GM23338 (cell line): ENCODE measurements at regions not wholly inside any gene's neighbourhood (a gene's known extent, or its start where the extent isn't known, plus 50 kb on each side); places are given as distances from the start of the nearest gene placed in this dataset.

ENCODE experiments used
- ATAC-seq: fragments of 200-7000 bp; cut with Tn5 transposase; 3 replicates; pipeline ENCODE4 v1.9.1; 2020
- DNase-seq: peaks from one replicate; pipeline ENCODE4 v3.0.0-alpha.2; 2015; ENCODE audit warnings: low spot score
- H2AFZ ChIP-seq: fragments of 200-600 bp; sonication (generic); 2 replicates; pipeline ENCODE4 v1.8.0; 2016; ENCODE audit warnings: antibody characterized with exemption, mild to moderate bottlenecking, moderate library complexity
- H3F3A ChIP-seq: fragments of 200-600 bp; sonication (generic); replicated peaks from 2 replicates; pipeline ENCODE4 v1.8.0; 2017; ENCODE audit warnings: antibody characterized with exemption, mixed run types, low read depth
- H3K27ac ChIP-seq: fragments of 200-600 bp; sonication (generic); 2 replicates; pipeline ENCODE4 v1.6.1; 2016; ENCODE audit warnings: low read depth
- H3K27me3 ChIP-seq: fragments of 200-600 bp; sonication (generic); 2 replicates; pipeline ENCODE4 v1.8.0; 2016; ENCODE audit warnings: mild to moderate bottlenecking, mixed run types, moderate library complexity; ENCODE audit not compliant: insufficient read depth
- H3K36me3 ChIP-seq: fragments of 200-600 bp; sonication (generic); 2 replicates; pipeline ENCODE4 v1.8.0; 2016; ENCODE audit warnings: mild to moderate bottlenecking; ENCODE audit not compliant: insufficient read depth
- H3K4me1 ChIP-seq: fragments of 200-600 bp; sonication (generic); 2 replicates; pipeline ENCODE4 v1.8.0; 2016; ENCODE audit warnings: mild to moderate bottlenecking, moderate library complexity; ENCODE audit not compliant: insufficient read depth
- H3K4me2 ChIP-seq: fragments of 200-600 bp; sonication (generic); 2 replicates; pipeline ENCODE4 v1.7.1; 2017; ENCODE audit warnings: mixed run types
- H3K4me3 ChIP-seq: fragments of 200-600 bp; sonication (generic); 2 replicates; pipeline ENCODE4 v1.6.1; 2016; ENCODE audit warnings: mixed run types
- H3K79me2 ChIP-seq: fragments of 200-600 bp; sonication (generic); replicated peaks from 2 replicates; pipeline ENCODE4 v1.8.0; 2017; ENCODE audit warnings: mild to moderate bottlenecking; ENCODE audit not compliant: insufficient read depth
- H3K9me2 ChIP-seq: fragments of 200-600 bp; sonication (generic); 2 replicates; pipeline ENCODE4 v1.8.0; 2017; ENCODE audit not compliant: insufficient read depth
- H4K20me1 ChIP-seq: fragments of 200-600 bp; sonication (generic); replicated peaks from 2 replicates; pipeline ENCODE4 v1.8.0; 2017; ENCODE audit warnings: mild to moderate bottlenecking; ENCODE audit not compliant: insufficient read depth
- H3K27ac Mint-ChIP-seq: 2 replicates; pipeline ENCODE4 v1.8.0; 2020; ENCODE audit warnings: inconsistent platforms, mild to moderate bottlenecking, moderate library complexity, mixed read lengths
- H3K27me3 Mint-ChIP-seq: 3 replicates; pipeline ENCODE4 v1.8.0; 2022; ENCODE audit warnings: low read depth, mild to moderate bottlenecking, moderate library complexity, mixed read lengths, inconsistent platforms; ENCODE audit not compliant: insufficient read depth, poor library complexity
- H3K36me3 Mint-ChIP-seq: 3 replicates; pipeline ENCODE4 v1.8.0; 2021; ENCODE audit warnings: low read depth, mild to moderate bottlenecking, inconsistent platforms, moderate library complexity, mixed read lengths
- H3K4me1 Mint-ChIP-seq: 3 replicates; pipeline ENCODE4 v1.8.0; 2020; ENCODE audit warnings: mild to moderate bottlenecking, inconsistent platforms, mixed read lengths
- H3K4me3 Mint-ChIP-seq: 3 replicates; pipeline ENCODE4 v1.8.0; 2021; ENCODE audit warnings: moderate library complexity, mild to moderate bottlenecking, inconsistent platforms, mixed read lengths
- H3K9me3 Mint-ChIP-seq: 3 replicates; pipeline ENCODE4 v1.8.0; 2020; ENCODE audit warnings: moderate library complexity, mild to moderate bottlenecking, inconsistent platforms, mixed read lengths
- CREB1 ChIP-seq: fragments of 250-450 bp; sonication (Bioruptor Pico); IDR thresholded peaks from 2 replicates; pipeline ENCODE4 v1.5.0; 2020; ENCODE audit warnings: low read depth, mild to moderate bottlenecking, moderate library complexity
- CTCF ChIP-seq, 2 experiments: fragments of 200-600 bp in 1 of 2; sonication (generic) in 1 of 2; conservative IDR thresholded peaks; 2 replicates each; pipeline versions ENCODE4 v1.5.1 to v1.6.1; 2016 to 2017; ENCODE audit warnings: antibody characterized with exemption in 2 of 2, low read depth in 2 of 2, mild to moderate bottlenecking in 2 of 2, moderate library complexity in 1 of 2
- EZH2 ChIP-seq: fragments of 200-600 bp; sonication (generic); IDR thresholded peaks from one replicate; pipeline ENCODE4 v1.8.0; 2017; ENCODE audit warnings: antibody characterized with exemption, mild to moderate bottlenecking, low read depth; ENCODE audit not compliant: unreplicated experiment
- EZH2phosphoT487 ChIP-seq: fragments of 200-600 bp; sonication (generic); IDR thresholded peaks from one replicate; pipeline ENCODE4 v1.8.1; 2018; ENCODE audit warnings: antibody characterized with exemption; ENCODE audit not compliant: unreplicated experiment
- JUNB ChIP-seq: IDR thresholded peaks from one replicate; pipeline ENCODE4 v1.6.1; 2016; ENCODE audit warnings: antibody characterized with exemption; ENCODE audit not compliant: unreplicated experiment
- POLR2AphosphoS5 ChIP-seq: IDR thresholded peaks from 2 replicates; pipeline ENCODE4 v1.6.1; 2016; ENCODE audit warnings: antibody characterized with exemption, low read depth
- REST ChIP-seq: IDR thresholded peaks from one replicate; pipeline ENCODE4 v1.6.1; 2018; ENCODE audit warnings: antibody characterized with exemption; ENCODE audit not compliant: unreplicated experiment
- STAT1 ChIP-seq: IDR thresholded peaks from one replicate; pipeline ENCODE4 v1.6.1; 2016; ENCODE audit warnings: antibody characterized with exemption; ENCODE audit not compliant: unreplicated experiment
- ZNF114 ChIP-seq: fragments of 250-450 bp; sonication (Bioruptor Pico); IDR thresholded peaks from 2 replicates; pipeline ENCODE4 v1.5.0; 2020; ENCODE audit warnings: mild to moderate bottlenecking, moderate library complexity
- ZNF331 ChIP-seq: fragments of 250-450 bp; sonication (Bioruptor Pico); IDR thresholded peaks from 2 replicates; pipeline ENCODE4 v1.5.0; 2020; ENCODE audit warnings: low read depth, mild to moderate bottlenecking, moderate library complexity
- TF ChIP-seq, protein P1 (sequence below): fragments of 250-450 bp; sonication (Bioruptor Pico); IDR thresholded peaks from 2 replicates; pipeline ENCODE4 v1.5.0; 2020; ENCODE audit warnings: mild to moderate bottlenecking, moderate library complexity

- TF ChIP-seq, protein P1, sequence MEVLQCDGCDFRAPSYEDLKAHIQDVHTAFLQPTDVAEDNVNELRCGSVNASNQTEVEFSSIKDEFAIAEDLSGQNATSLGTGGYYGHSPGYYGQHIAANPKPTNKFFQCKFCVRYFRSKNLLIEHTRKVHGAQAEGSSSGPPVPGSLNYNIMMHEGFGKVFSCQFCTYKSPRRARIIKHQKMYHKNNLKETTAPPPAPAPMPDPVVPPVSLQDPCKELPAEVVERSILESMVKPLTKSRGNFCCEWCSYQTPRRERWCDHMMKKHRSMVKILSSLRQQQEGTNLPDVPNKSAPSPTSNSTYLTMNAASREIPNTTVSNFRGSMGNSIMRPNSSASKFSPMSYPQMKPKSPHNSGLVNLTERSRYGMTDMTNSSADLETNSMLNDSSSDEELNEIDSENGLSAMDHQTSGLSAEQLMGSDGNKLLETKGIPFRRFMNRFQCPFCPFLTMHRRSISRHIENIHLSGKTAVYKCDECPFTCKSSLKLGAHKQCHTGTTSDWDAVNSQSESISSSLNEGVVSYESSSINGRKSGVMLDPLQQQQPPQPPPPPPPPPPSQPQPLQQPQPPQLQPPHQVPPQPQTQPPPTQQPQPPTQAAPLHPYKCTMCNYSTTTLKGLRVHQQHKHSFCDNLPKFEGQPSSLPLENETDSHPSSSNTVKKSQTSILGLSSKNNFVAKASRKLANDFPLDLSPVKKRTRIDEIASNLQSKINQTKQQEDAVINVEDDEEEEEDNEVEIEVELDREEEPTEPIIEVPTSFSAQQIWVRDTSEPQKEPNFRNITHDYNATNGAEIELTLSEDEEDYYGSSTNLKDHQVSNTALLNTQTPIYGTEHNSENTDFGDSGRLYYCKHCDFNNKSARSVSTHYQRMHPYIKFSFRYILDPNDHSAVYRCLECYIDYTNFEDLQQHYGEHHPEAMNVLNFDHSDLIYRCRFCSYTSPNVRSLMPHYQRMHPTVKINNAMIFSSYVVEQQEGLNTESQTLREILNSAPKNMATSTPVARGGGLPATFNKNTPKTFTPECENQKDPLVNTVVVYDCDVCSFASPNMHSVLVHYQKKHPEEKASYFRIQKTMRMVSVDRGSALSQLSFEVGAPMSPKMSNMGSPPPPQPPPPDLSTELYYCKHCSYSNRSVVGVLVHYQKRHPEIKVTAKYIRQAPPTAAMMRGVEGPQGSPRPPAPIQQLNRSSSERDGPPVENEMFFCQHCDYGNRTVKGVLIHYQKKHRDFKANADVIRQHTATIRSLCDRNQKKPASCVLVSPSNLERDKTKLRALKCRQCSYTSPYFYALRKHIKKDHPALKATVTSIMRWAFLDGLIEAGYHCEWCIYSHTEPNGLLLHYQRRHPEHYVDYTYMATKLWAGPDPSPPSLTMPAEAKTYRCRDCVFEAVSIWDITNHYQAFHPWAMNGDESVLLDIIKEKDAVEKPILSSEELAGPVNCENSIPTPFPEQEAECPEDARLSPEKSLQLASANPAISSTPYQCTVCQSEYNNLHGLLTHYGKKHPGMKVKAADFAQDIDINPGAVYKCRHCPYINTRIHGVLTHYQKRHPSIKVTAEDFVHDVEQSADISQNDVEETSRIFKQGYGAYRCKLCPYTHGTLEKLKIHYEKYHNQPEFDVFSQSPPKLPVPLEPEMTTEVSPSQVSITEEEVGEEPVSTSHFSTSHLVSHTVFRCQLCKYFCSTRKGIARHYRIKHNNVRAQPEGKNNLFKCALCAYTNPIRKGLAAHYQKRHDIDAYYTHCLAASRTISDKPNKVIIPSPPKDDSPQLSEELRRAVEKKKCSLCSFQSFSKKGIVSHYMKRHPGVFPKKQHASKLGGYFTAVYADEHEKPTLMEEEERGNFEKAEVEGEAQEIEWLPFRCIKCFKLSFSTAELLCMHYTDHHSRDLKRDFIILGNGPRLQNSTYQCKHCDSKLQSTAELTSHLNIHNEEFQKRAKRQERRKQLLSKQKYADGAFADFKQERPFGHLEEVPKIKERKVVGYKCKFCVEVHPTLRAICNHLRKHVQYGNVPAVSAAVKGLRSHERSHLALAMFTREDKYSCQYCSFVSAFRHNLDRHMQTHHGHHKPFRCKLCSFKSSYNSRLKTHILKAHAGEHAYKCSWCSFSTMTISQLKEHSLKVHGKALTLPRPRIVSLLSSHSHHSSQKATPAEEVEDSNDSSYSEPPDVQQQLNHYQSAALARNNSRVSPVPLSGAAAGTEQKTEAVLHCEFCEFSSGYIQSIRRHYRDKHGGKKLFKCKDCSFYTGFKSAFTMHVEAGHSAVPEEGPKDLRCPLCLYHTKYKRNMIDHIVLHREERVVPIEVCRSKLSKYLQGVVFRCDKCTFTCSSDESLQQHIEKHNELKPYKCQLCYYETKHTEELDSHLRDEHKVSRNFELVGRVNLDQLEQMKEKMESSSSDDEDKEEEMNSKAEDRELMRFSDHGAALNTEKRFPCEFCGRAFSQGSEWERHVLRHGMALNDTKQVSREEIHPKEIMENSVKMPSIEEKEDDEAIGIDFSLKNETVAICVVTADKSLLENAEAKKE: no peak
- TF ChIP-seq EZH2phosphoT487: no peak
- TF ChIP-seq EZH2: no peak
- TF ChIP-seq JUNB: no peak
- no peak for TF ChIP-seq STAT1
Measured at GRCh38 chr7:93765475-93765874, 125.1 kb downstream of the TFPI2 start (continued).

- H2AFZ ChIP-seq: no peak overlapping the region
- ATAC-seq (no peak), DNase-seq (no peak)
- H3K4me3 ChIP-seq: no peak overlapping the region
- H3K4me2 ChIP-seq: no peak overlapping the region
- no peaks in the 10 kb centered on the region for H3K27me3 ChIP-seq
- no peaks in the 10 kb centered on the region for H3F3A ChIP-seq
- H3K79me2 ChIP-seq: no peaks in the 10 kb centered on the region
- Mint-ChIP-seq H3K4me1 (peaks cover 11% of the 10 kb centered on the region), H3K27me3 (no peaks in the 10 kb centered on the region), H3K9me3 (no peaks in the 10 kb centered on the region), H3K27ac (no peak overlapping the region), H3K4me3 (no peak overlapping the region), H3K36me3 (no peaks in the 10 kb centered on the region)
- H3K4me1 ChIP-seq: peaks cover 13% of the 10 kb centered on the region
- no peak overlapping the region for H3K27ac ChIP-seq
- no peaks in the 10 kb centered on the region for H4K20me1 ChIP-seq
- no peaks in the 10 kb centered on the region; the same call in none of the 2 replicates for H3K9me2 ChIP-seq
- no peaks in the 10 kb centered on the region for H3K36me3 ChIP-seq
- no peak for TF ChIP-seq CREB1 (CRISPR knock-in tag)
- no peak for TF ChIP-seq EZH2phosphoT487
- TF ChIP-seq POLR2AphosphoS5: no peak
- no peak for TF ChIP-seq REST
- TF ChIP-seq CTCF (conservative IDR thresholded peaks at IDR 0.05; ENCODE audit: low read depth in 2 of 2): no peak
- no peak for TF ChIP-seq ZNF114
- no peak for TF ChIP-seq EZH2
- TF ChIP-seq ZNF331 (CRISPR knock-in tag): no peak
- no peak for TF ChIP-seq STAT1
Measured at GRCh38 chr7:93758631-93759030, 131.9 kb downstream of the TFPI2 start.
